ENCODE measurements at regions not wholly inside any gene's neighbourhood (a gene's known extent, or its start where the extent isn't known, plus 50 kb on each side); places are given as distances from the start of the nearest gene placed in this dataset.

GRCh38 chr6:102885165-102885564 lies 1491.7 kb downstream of the GRIK2 start:
- TF ChIP-seq TAF1 (conservative IDR thresholded peaks at IDR 0.05), result no peak
- no peak for TF ChIP-seq CTCF (IDR thresholded peaks at IDR 0.05; ENCODE audit: low read depth, low read length, missing input control)
- TF ChIP-seq RAD21 (IDR thresholded peaks at IDR 0.05), result no peak
- no peak for TF ChIP-seq SP1 (IDR thresholded peaks at IDR 0.05)

Data from liver (tissue), 3 donors.